Natural killer cell (primary cell): ENCODE measurements at regions not wholly inside any gene's neighbourhood (a gene's known extent, or its start where the extent isn't known, plus 50 kb on each side); places are given as distances from the start of the nearest gene placed in this dataset.

Experiments
- ATAC-seq, 3 donors: fragments of 150-1000 bp in 2 of 3; fragments of 200-7000 bp in 1 of 3; cut with Tn5 transposase; 1 replicate in 1 of 3; 2 replicates in 2 of 3; pipeline ENCODE4 v1.10.0; 2021; ENCODE audit warnings: mild to moderate bottlenecking in 2 of 3, moderate library complexity in 2 of 3
- DNase-seq, 2 donors: peaks; one replicate each; pipeline versions ENCODE4 v3.0.0 to v3.0.0-alpha.2; 2013 to 2021; ENCODE audit warnings: mixed read lengths in 1 of 2
- H3K27ac ChIP-seq: one replicate; pipeline ENCODE4 v1.5.1; 2013; ENCODE audit warnings: mild to moderate bottlenecking, low read length
- H3K27me3 ChIP-seq: one replicate; pipeline ENCODE4 v1.6.1; 2013; ENCODE audit warnings: low read length; ENCODE audit not compliant: control insufficient read depth, insufficient read depth
- H3K36me3 ChIP-seq: one replicate; pipeline ENCODE4 v1.6.1; 2013; ENCODE audit warnings: low read length; ENCODE audit not compliant: control insufficient read depth, insufficient read depth
- H3K4me1 ChIP-seq: one replicate; pipeline ENCODE4 v1.6.1; 2013; ENCODE audit warnings: low read length; ENCODE audit not compliant: control insufficient read depth, insufficient read depth
- H3K4me3 ChIP-seq: one replicate; pipeline ENCODE4 v1.5.1; 2013; ENCODE audit warnings: low read length
- H3K9me3 ChIP-seq: one replicate; pipeline ENCODE4 v1.6.1; 2013; ENCODE audit warnings: low read length; ENCODE audit not compliant: control insufficient read depth, insufficient read depth
- H3K27ac Mint-ChIP-seq, 2 donors: one replicate each; pipeline ENCODE4 v1.8.0; 2022; ENCODE audit warnings: mild to moderate bottlenecking in 2 of 2, mixed read lengths in 2 of 2, moderate library complexity in 1 of 2
- H3K27me3 Mint-ChIP-seq, 2 donors: one replicate each; pipeline ENCODE4 v1.8.0; 2022; ENCODE audit warnings: low read depth in 2 of 2, mixed read lengths in 2 of 2
- H3K36me3 Mint-ChIP-seq: one replicate; pipeline ENCODE4 v1.8.0; 2022; ENCODE audit warnings: mixed read lengths
- H3K4me1 Mint-ChIP-seq, 2 donors: one replicate each; pipeline ENCODE4 v1.8.0; 2022; ENCODE audit warnings: mixed read lengths in 2 of 2
- H3K4me3 Mint-ChIP-seq: one replicate; pipeline ENCODE4 v1.8.0; 2022; ENCODE audit warnings: mild to moderate bottlenecking, moderate library complexity, mixed read lengths
- H3K9me3 Mint-ChIP-seq, 2 donors: one replicate each; pipeline ENCODE4 v1.8.0; 2022; ENCODE audit warnings: mixed read lengths in 2 of 2
- CTCF ChIP-seq: fragments of 200-600 bp; IDR thresholded peaks from one replicate; pipeline ENCODE4 v1.8.0; 2022; ENCODE audit warnings: antibody characterized with exemption
- WGBS: methylation state at CpG from one replicate; pipeline ENCODE4 v1.1.7; 2013; ENCODE audit warnings: missing lambda C conversion rate; ENCODE audit not compliant: insufficient coverage; 5-methylcytosine and 5-hydroxymethylcytosine counted together
- intact Hi-C: fragments of 100-400 bp; cut with micrococcal nuclease; formaldehyde crosslinking; loops from one replicate; pipeline ENCODE4 v1.14.2; 2022

GRCh38 chr12:131636940-131637750 is 73.7 kb upstream of the SFSWAP start:
- H3K9me3 Mint-ChIP-seq, result peaks cover 0 to 4% of the 10 kb centered on the region in 2 donors

GRCh38 chr12:131637986-131638385 is 72.9 kb upstream of the SFSWAP start:
- DNase-seq, result no peak
- H3K4me1 ChIP-seq, result no peaks in the 10 kb centered on the region

More at GRCh38 chr12:131636940-131637750, 73.7 kb upstream of the SFSWAP start:
- TF ChIP-seq CTCF, result no peak
- Histone ChIP-seq H3K27ac (no peak overlapping the region), H3K27me3 (no peaks in the 10 kb centered on the region), H3K4me3 (no peak overlapping the region), H3K36me3 (no peaks in the 10 kb centered on the region), H3K9me3 (no peaks in the 10 kb centered on the region), H3K4me1 (peaks cover 3% of the 10 kb centered on the region)
- H3K27ac Mint-ChIP-seq, result no peak overlapping the region
- H3K4me3 Mint-ChIP-seq, result no peak overlapping the region
- H3K36me3 Mint-ChIP-seq, result no peaks in the 10 kb centered on the region
- 78% methylated on average over 17 of the region's 18 CpGs for WGBS
- intact Hi-C loops, result no loop called here
- ATAC-seq, result no peak
- DNase-seq, result no peak
- peaks cover 0 to 21% of the 10 kb centered on the region in 2 donors for H3K27me3 Mint-ChIP-seq
- peaks cover 8 to 26% of the 10 kb centered on the region in 2 donors for H3K4me1 Mint-ChIP-seq

GRCh38 chr12:131639270-131639940 is 71.5 kb upstream of the SFSWAP start:
- no peaks in the 10 kb centered on the region for H3K27me3 ChIP-seq
- Mint-ChIP-seq H3K9me3 (peaks cover 0 to 4% of the 10 kb centered on the region in 2 donors), H3K27me3 (peaks cover 0 to 21% of the 10 kb centered on the region in 2 donors), H3K4me3 (no peak overlapping the region), H3K27ac (no peak overlapping the region), H3K36me3 (no peaks in the 10 kb centered on the region), H3K4me1 (peaks cover 0 to 16% of the 10 kb centered on the region in 2 donors)
- no peaks in the 10 kb centered on the region for H3K4me1 ChIP-seq
- DNase-seq (no peak), ATAC-seq (no peak)
- H3K36me3 ChIP-seq, result no peaks in the 10 kb centered on the region
- H3K9me3 ChIP-seq, result no peaks in the 10 kb centered on the region
- no peak overlapping the region for H3K4me3 ChIP-seq
- no peak overlapping the region for H3K27ac ChIP-seq
- TF ChIP-seq CTCF, result no peak
- WGBS, result 71% methylated on average over 11 of the region's 12 CpGs
- intact Hi-C loops, result no loop called here

More at GRCh38 chr12:131637986-131638385, 72.9 kb upstream of the SFSWAP start:
- no peak overlapping the region for H3K4me3 ChIP-seq
- no peaks in the 10 kb centered on the region for H3K36me3 Mint-ChIP-seq
- H3K9me3 ChIP-seq, result no peaks in the 10 kb centered on the region
- H3K27ac Mint-ChIP-seq, result no peak overlapping the region
- H3K27ac ChIP-seq, result no peak overlapping the region
- intact Hi-C loops, result no loop called here
- no peak for ATAC-seq
- 69% methylated on average over 3 of the region's 3 CpGs for WGBS
- no peaks in the 10 kb centered on the region for H3K36me3 ChIP-seq
- H3K4me3 Mint-ChIP-seq, result peak overlapping the region; percentile 17
- peaks cover 0 to 18% of the 10 kb centered on the region in 2 donors for H3K4me1 Mint-ChIP-seq
- peaks cover 0 to 21% of the 10 kb centered on the region in 2 donors for H3K27me3 Mint-ChIP-seq
- H3K9me3 Mint-ChIP-seq, result peaks cover 0 to 4% of the 10 kb centered on the region in 2 donors
- no peaks in the 10 kb centered on the region for H3K27me3 ChIP-seq
- TF ChIP-seq CTCF, result no peak
